Right renal cortex interstitium (tissue), 3 donors: ENCODE measurements at regions not wholly inside any gene's neighbourhood (a gene's known extent, or its start where the extent isn't known, plus 50 kb on each side); places are given as distances from the start of the nearest gene placed in this dataset.

Experiments
- DNase-seq, 3 donors: peaks; one replicate each; pipeline ENCODE4 v3.0.0-alpha.2; 2013; ENCODE audit warnings: low read depth in 3 of 3, low spot score in 2 of 3

GRCh38 chr15:96270581-96271172 lies 59.8 kb upstream of the NR2F2 start:
- no peak for DNase-seq

GRCh38 chr15:96272427-96272826 lies 58.1 kb upstream of the NR2F2 start:
- DNase-seq: no peak

- DNase-seq: no peak
Observed at GRCh38 chr15:96273317-96274086, 57.0 kb upstream of the NR2F2 start.

GRCh38 chr15:96274087-96274440 lies 56.4 kb upstream of the NR2F2 start:
- no peak for DNase-seq

GRCh38 chr15:96274698-96275097 lies 55.8 kb upstream of the NR2F2 start:
- DNase-seq: no peak

- no peak for DNase-seq
Observed at GRCh38 chr15:96276438-96277210, 53.9 kb upstream of the NR2F2 start.
